RWPE2 (cell line): ENCODE measurements at regions not wholly inside any gene's neighbourhood (a gene's known extent, or its start where the extent isn't known, plus 50 kb on each side); places are given as distances from the start of the nearest gene placed in this dataset.
A peak's percentile ranks its signal among the peaks of the same experiment; 100 is the strongest.

Experiments
- ATAC-seq: fragments of 200-7000 bp; cut with Tn5 transposase; 3 replicates; pipeline ENCODE4 v1.9.1; 2021; ENCODE audit warnings: low read depth
- DNase-seq: peaks from one replicate; pipeline ENCODE4 v3.0.0-alpha.2; 2020; ENCODE audit warnings: low spot score
- H3K27ac ChIP-seq: fragments of 450-650 bp; 2 replicates; pipeline ENCODE4 v1.5.1; 2017; ENCODE audit warnings: mild to moderate bottlenecking; ENCODE audit not compliant: poor library complexity, severe bottlenecking
- H3K27me3 ChIP-seq: fragments of 250-450 bp; sonication (Bioruptor Pico); 2 replicates; pipeline ENCODE4 v1.5.1; 2021; ENCODE audit warnings: mild to moderate bottlenecking, moderate library complexity; ENCODE audit not compliant: insufficient read depth, poor library complexity, severe bottlenecking
- H3K36me3 ChIP-seq: fragments of 250-450 bp; sonication (Bioruptor Pico); 2 replicates; pipeline ENCODE4 v1.5.1; 2020; ENCODE audit warnings: low read depth, mild to moderate bottlenecking, moderate library complexity
- H3K4me1 ChIP-seq: fragments of 250-450 bp; sonication (Bioruptor Pico); 2 replicates; pipeline ENCODE4 v1.5.1; 2021; ENCODE audit warnings: mild to moderate bottlenecking, moderate library complexity; ENCODE audit not compliant: insufficient read depth, poor library complexity, severe bottlenecking
- H3K4me3 ChIP-seq: fragments of 250-450 bp; sonication (Bioruptor Pico); 2 replicates; pipeline ENCODE4 v1.5.1; 2021; ENCODE audit warnings: mild to moderate bottlenecking, moderate library complexity; ENCODE audit not compliant: severe bottlenecking
- H3K9me3 ChIP-seq: fragments of 250-450 bp; sonication (Bioruptor Pico); 2 replicates; pipeline ENCODE4 v1.5.1; 2021; ENCODE audit warnings: mild to moderate bottlenecking, moderate library complexity; ENCODE audit not compliant: severe bottlenecking
- TF ChIP-seq, protein P1 (sequence below): fragments of 450-650 bp; IDR thresholded peaks from one replicate; pipeline ENCODE4 v1.5.1; 2017; ENCODE audit warnings: mild to moderate bottlenecking, moderate library complexity; ENCODE audit not compliant: poor library complexity, severe bottlenecking

DNA sequence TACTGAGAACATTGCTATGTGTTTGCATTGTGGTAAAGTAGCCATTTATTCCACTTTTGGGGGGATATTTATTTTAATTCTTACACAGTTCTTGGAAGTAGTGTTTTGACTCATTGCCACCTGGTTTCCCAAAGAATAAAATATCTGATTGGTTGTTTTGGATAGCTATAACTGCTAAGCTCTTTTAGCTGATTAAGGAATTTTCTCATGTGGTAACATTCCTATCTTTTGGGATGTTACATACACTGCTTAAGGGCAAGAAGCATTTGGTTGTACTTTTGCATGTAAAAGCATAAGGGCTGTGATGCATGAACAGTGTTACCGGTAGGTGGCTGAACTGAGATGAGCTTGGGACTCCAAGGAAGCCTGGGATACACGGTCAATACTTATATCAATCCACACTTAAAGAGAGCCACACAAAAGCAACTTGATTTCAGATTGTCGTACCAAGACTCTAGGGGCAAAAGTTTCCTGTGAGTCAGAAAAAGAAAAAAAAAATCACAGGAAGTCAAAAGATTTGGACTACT is 71.4 kb upstream of the PRKD1 start:
- H3K36me3 ChIP-seq: no peaks in the 10 kb centered on the region

DNA sequence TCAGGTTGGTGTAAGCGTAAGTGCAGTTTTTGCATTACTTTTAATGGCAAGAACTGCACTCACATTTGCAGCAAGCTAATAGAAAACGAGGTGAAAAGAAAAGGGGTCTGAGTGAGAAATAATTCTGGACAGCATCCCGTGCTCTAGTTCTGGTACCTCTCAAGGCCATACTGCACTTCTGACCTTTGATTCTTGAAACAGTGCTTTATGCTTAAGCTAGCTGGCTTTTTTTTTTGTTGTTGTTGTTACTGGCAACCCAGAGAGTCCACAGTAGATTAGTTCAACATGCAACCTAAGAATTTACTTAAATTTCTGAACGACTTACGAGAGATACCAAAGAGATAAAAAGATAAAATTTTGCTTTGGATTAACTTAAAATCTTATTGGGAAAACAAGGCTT is 75.2 kb upstream of the PRKD1 start:
- H3K36me3 ChIP-seq: no peaks in the 10 kb centered on the region
- no peaks in the 10 kb centered on the region for H3K9me3 ChIP-seq
- H3K4me3 ChIP-seq: no peak overlapping the region
- TF ChIP-seq, protein P1, sequence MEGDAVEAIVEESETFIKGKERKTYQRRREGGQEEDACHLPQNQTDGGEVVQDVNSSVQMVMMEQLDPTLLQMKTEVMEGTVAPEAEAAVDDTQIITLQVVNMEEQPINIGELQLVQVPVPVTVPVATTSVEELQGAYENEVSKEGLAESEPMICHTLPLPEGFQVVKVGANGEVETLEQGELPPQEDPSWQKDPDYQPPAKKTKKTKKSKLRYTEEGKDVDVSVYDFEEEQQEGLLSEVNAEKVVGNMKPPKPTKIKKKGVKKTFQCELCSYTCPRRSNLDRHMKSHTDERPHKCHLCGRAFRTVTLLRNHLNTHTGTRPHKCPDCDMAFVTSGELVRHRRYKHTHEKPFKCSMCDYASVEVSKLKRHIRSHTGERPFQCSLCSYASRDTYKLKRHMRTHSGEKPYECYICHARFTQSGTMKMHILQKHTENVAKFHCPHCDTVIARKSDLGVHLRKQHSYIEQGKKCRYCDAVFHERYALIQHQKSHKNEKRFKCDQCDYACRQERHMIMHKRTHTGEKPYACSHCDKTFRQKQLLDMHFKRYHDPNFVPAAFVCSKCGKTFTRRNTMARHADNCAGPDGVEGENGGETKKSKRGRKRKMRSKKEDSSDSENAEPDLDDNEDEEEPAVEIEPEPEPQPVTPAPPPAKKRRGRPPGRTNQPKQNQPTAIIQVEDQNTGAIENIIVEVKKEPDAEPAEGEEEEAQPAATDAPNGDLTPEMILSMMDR: no peak
- H3K27me3 ChIP-seq: peaks cover 11% of the 10 kb centered on the region
- H3K27ac ChIP-seq: no peak overlapping the region
- ATAC-seq: no peak
- DNase-seq: no peak
- no peaks in the 10 kb centered on the region for H3K4me1 ChIP-seq

More for the DNA sequence above, 71.4 kb upstream of the PRKD1 start:
- peaks cover 16% of the 10 kb centered on the region for H3K27me3 ChIP-seq
- H3K27ac ChIP-seq: no peak overlapping the region
- TF ChIP-seq, protein P1: no peak
- H3K4me3 ChIP-seq: no peak overlapping the region
- ATAC-seq (0 out of 3 replicates have a peak, but pooled peaks have one; percentile 38), DNase-seq (no peak)
- no peaks in the 10 kb centered on the region for H3K4me1 ChIP-seq
- H3K9me3 ChIP-seq: no peaks in the 10 kb centered on the region

DNA sequence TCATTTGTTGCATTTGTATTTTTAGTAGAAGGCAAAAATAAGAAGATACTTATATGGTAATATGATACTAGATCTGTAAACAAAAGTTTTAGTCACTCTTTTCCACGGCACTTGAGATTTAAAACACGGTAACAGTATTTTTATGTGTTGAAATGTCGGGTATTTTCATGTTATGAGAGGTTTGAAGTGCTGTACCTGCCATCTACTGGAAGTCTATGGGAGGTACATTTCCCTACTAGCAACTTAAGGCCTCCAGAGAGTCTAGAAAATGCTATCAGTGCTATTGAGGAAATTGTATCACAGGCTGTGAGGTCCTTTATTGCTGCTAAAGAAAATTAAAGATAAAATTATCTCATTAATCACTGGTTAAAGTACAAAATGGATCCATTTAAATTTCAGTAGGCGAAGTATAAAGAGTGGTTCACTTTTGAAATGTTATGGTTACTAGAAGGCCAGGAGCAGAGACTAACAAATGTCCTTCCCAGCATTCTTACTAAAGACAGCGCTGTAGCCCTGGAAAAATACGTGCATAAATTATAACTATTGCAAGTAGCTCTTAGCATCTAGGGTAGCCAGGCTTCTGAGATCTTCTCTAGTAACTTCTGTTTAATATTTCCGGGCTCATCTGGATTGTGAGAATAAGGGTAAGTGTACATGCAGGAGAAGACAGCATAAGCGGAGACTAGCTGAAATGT is 77.6 kb upstream of the PRKD1 start:
- no peak overlapping the region for H3K27ac ChIP-seq
- TF ChIP-seq, protein P1: peak; percentile 93
- ATAC-seq (peak; percentile 86), DNase-seq (no peak)
- H3K27me3 ChIP-seq: peaks cover 24% of the 10 kb centered on the region
- H3K36me3 ChIP-seq: no peaks in the 10 kb centered on the region
- no peaks in the 10 kb centered on the region for H3K9me3 ChIP-seq
- no peaks in the 10 kb centered on the region for H3K4me1 ChIP-seq
- H3K4me3 ChIP-seq: no peak overlapping the region

DNA sequence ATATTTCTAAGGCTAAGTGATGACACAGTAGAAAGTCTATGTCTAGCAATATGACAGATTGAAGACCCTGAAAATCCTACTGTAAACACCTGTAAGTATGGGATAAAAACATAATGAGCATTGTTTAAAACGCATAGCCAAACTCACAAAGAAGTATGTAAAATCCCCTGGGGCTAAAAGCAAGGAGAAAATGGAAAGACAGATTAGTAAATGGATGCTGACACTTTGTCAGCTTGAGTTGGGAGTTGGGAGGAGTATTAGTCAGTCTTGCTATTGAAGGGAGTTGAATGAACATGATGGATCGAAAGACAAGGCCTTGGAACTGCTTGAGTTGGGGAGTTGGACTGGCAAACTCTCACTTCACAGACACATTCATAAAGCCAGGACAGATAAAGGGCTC is 79.0 kb upstream of the PRKD1 start:
- ATAC-seq (no peak), DNase-seq (no peak)
- TF ChIP-seq, protein P1: no peak
- Histone ChIP-seq H3K27me3 (peaks cover 32% of the 10 kb centered on the region), H3K4me3 (no peak overlapping the region), H3K9me3 (no peaks in the 10 kb centered on the region), H3K4me1 (no peaks in the 10 kb centered on the region), H3K36me3 (no peaks in the 10 kb centered on the region), H3K27ac (no peak overlapping the region)

DNA sequence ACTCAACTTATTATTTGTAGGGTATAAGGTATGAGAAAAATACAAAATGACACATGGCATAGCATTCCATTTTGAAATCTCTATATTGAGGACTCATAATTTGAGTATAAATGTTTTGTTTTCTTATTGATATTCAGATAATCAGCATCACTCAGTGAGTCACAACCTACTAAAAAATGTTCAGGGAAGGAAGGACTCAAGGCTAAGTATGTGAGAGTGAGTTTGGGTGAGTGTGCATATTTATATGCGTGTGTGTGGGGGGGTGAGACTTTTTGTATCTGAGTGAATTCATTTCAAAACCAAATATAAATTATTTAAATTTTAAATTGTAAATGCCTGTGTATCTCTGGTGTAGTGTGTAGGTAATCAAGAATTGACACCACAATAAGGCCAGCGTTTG is 87.8 kb upstream of the PRKD1 start:
- ATAC-seq: 0 out of 3 replicates have a peak, but pooled peaks have one; percentile 19
- TF ChIP-seq, protein P1: no peak

More for the DNA sequence above, 87.8 kb upstream of the PRKD1 start:
- H3K4me3 ChIP-seq: no peak overlapping the region
- H3K36me3 ChIP-seq: no peaks in the 10 kb centered on the region
- H3K4me1 ChIP-seq: no peaks in the 10 kb centered on the region
- no peaks in the 10 kb centered on the region for H3K9me3 ChIP-seq
- no peak overlapping the region for H3K27ac ChIP-seq
- no peak for DNase-seq
- peaks cover 13% of the 10 kb centered on the region for H3K27me3 ChIP-seq
